NCI-H1417 (cell line): ENCODE measurements at regions not wholly inside any gene's neighbourhood (a gene's known extent, or its start where the extent isn't known, plus 50 kb on each side); places are given as distances from the start of the nearest gene placed in this dataset.

ENCODE experiments used
- DNase-seq, 3 experiments: peaks; one replicate each; lab custom pipeline; 2025; lab: John Stamatoyannopoulos, UW

GRCh38 chr10:21326594-21327288, 198.7 kb downstream of the SKIDA1 start:
- peak in 1 of 3 experiments; percentile 16 for DNase-seq

GRCh38 chr10:21318540-21319167, 206.8 kb downstream of the SKIDA1 start:
- peak in 2 of 3 experiments; percentile 1 to 15 for DNase-seq

GRCh38 chr10:21317902-21318301, 207.6 kb downstream of the SKIDA1 start:
- no peak for DNase-seq

- DNase-seq = no peak
These were observed 209.7 kb downstream of the SKIDA1 start for GRCh38 chr10:21315645-21316220.

- DNase-seq = no peak
These were observed 210.4 kb downstream of the SKIDA1 start for GRCh38 chr10:21314906-21315644.

GRCh38 chr10:21314111-21314626, 211.3 kb downstream of the SKIDA1 start:
- no peak for DNase-seq

GRCh38 chr10:21313691-21314090, 211.8 kb downstream of the SKIDA1 start:
- DNase-seq = no peak

GRCh38 chr10:21311426-21311825, 214.1 kb downstream of the SKIDA1 start:
- no peak for DNase-seq

- no peak for DNase-seq
These were observed 216.1 kb downstream of the SKIDA1 start for GRCh38 chr10:21309427-21309826.

- DNase-seq = no peak
These were observed 216.5 kb downstream of the SKIDA1 start for GRCh38 chr10:21308946-21309345.

- no peak for DNase-seq
These were observed 217.5 kb downstream of the SKIDA1 start for GRCh38 chr10:21308018-21308417.

GRCh38 chr10:21304608-21305007, 220.9 kb downstream of the SKIDA1 start:
- DNase-seq = no peak

- no peak for DNase-seq
These were observed 221.3 kb downstream of the SKIDA1 start for GRCh38 chr10:21304198-21304597.

GRCh38 chr10:21300551-21300950, 224.9 kb downstream of the SKIDA1 start:
- no peak for DNase-seq

- no peak for DNase-seq
These were observed 226.2 kb downstream of the SKIDA1 start for GRCh38 chr10:21299330-21299729.

GRCh38 chr10:21298701-21299100, 226.8 kb downstream of the SKIDA1 start:
- no peak for DNase-seq

- peak in 1 of 3 experiments; percentile 35 for DNase-seq
These were observed 227.7 kb downstream of the SKIDA1 start for GRCh38 chr10:21297603-21298383.

- DNase-seq = peak in 1 of 3 experiments; percentile 25
These were observed 228.7 kb downstream of the SKIDA1 start for GRCh38 chr10:21296575-21297355.

GRCh38 chr10:21293518-21294356, 231.7 kb downstream of the SKIDA1 start:
- DNase-seq = peak in 2 of 3 experiments; percentile 6 to 61
